ENCODE measurements at regions not wholly inside any gene's neighbourhood (a gene's known extent, or its start where the extent isn't known, plus 50 kb on each side); places are given as distances from the start of the nearest gene placed in this dataset.

GRCh38 chr1:117678246-117678977 lies 72.6 kb downstream of the TENT5C start:
- Histone ChIP-seq H3K27me3 (replicated peaks) (no peaks in the 10 kb centered on the region), H3K4me1 (replicated peaks) (peaks cover 33% of the 10 kb centered on the region), H3K27ac (no peak overlapping the region), H3K4me3 (no peak overlapping the region), H3K9me3 (replicated peaks) (no peaks in the 10 kb centered on the region), H3K36me3 (no peaks in the 10 kb centered on the region)
- no peak for DNase-seq (ENCODE audit: low read depth in 1 of 2, low spot score in 2 of 2)

GRCh38 chr1:117679299-117679698 lies 73.5 kb downstream of the TENT5C start:
- no peaks in the 10 kb centered on the region for H3K27me3 ChIP-seq (replicated peaks)
- no peak overlapping the region for H3K4me3 ChIP-seq
- DNase-seq (ENCODE audit: low read depth in 1 of 2, low spot score in 2 of 2), result no peak
- no peaks in the 10 kb centered on the region for H3K9me3 ChIP-seq (replicated peaks)
- peaks cover 34% of the 10 kb centered on the region for H3K4me1 ChIP-seq (replicated peaks)
- H3K36me3 ChIP-seq, result no peaks in the 10 kb centered on the region
- no peak overlapping the region for H3K27ac ChIP-seq

DNA sequence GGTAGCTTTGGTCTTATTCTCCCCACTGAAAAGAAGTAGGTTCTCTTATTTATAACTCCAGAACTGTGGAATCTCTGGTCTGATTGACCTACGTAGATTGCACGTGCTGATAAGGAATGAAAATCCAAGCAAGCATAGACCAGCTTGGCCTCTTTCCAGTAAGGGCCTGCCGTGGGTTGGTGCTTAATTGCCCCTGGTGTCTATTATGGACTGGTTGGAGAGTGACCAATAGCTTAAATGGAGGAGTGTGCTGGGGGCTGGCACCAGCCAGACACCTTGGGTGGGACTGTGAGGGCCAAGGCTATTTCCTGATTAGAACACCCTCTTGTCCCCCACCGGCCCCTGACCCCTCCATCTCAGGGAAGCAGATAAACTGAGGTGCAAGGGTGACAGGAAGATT lies 74.0 kb downstream of the TENT5C start:
- Histone ChIP-seq H3K9me3 (replicated peaks) (no peaks in the 10 kb centered on the region), H3K4me1 (replicated peaks) (peaks cover 38% of the 10 kb centered on the region), H3K27me3 (replicated peaks) (no peaks in the 10 kb centered on the region), H3K4me3 (no peak overlapping the region), H3K36me3 (no peaks in the 10 kb centered on the region), H3K27ac (no peak overlapping the region)
- no peak for DNase-seq (ENCODE audit: low read depth in 1 of 2, low spot score in 2 of 2)

- no peak overlapping the region for H3K4me3 ChIP-seq
- DNase-seq (ENCODE audit: low read depth in 1 of 2, low spot score in 2 of 2), result no peak
- no peaks in the 10 kb centered on the region for H3K27me3 ChIP-seq (replicated peaks)
- no peaks in the 10 kb centered on the region for H3K9me3 ChIP-seq (replicated peaks)
- no peak overlapping the region for H3K27ac ChIP-seq
- H3K4me1 ChIP-seq (replicated peaks), result peaks cover 44% of the 10 kb centered on the region
- no peaks in the 10 kb centered on the region for H3K36me3 ChIP-seq
Observed at GRCh38 chr1:117680316-117681002, 74.6 kb downstream of the TENT5C start.

GRCh38 chr1:117681093-117681900 lies 75.4 kb downstream of the TENT5C start:
- Histone ChIP-seq H3K27ac (no peak overlapping the region), H3K4me3 (no peak overlapping the region), H3K36me3 (no peaks in the 10 kb centered on the region), H3K4me1 (replicated peaks) (peaks cover 53% of the 10 kb centered on the region), H3K27me3 (replicated peaks) (no peaks in the 10 kb centered on the region), H3K9me3 (replicated peaks) (no peaks in the 10 kb centered on the region)
- DNase-seq (ENCODE audit: low read depth in 1 of 2, low spot score in 2 of 2), result no peak

DNA sequence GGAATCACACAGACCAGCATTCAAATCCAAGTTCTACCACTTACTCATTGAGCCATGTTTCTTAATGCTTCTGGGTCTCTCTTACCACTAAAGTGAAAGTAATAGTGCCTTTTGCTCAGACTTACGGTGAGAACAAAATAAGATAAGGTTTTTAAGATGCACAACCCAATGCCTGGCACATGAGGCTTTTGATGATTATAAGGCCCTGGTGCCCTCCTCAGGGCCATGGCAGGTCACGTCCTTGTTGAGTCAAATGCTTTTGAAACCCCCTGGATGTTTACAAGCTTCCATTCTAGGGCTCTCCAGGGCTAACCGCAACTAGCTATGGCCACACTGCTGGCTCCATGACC lies 76.0 kb downstream of the TENT5C start:
- DNase-seq (ENCODE audit: low read depth in 1 of 2, low spot score in 2 of 2), result no peak
- H3K27me3 ChIP-seq (replicated peaks), result no peaks in the 10 kb centered on the region
- peaks cover 58% of the 10 kb centered on the region for H3K4me1 ChIP-seq (replicated peaks)
- no peak overlapping the region for H3K4me3 ChIP-seq
- H3K36me3 ChIP-seq, result no peaks in the 10 kb centered on the region
- H3K9me3 ChIP-seq (replicated peaks), result no peaks in the 10 kb centered on the region
- H3K27ac ChIP-seq, result no peak overlapping the region

GRCh38 chr1:117682372-117682771 lies 76.5 kb downstream of the TENT5C start:
- DNase-seq (ENCODE audit: low read depth in 1 of 2, low spot score in 2 of 2), result no peak
- no peak overlapping the region for H3K27ac ChIP-seq
- no peaks in the 10 kb centered on the region for H3K36me3 ChIP-seq
- H3K9me3 ChIP-seq (replicated peaks), result no peaks in the 10 kb centered on the region
- H3K4me1 ChIP-seq (replicated peaks), result peaks cover 63% of the 10 kb centered on the region
- no peak overlapping the region for H3K4me3 ChIP-seq
- H3K27me3 ChIP-seq (replicated peaks), result no peaks in the 10 kb centered on the region

GRCh38 chr1:117683571-117684285 lies 77.9 kb downstream of the TENT5C start:
- Histone ChIP-seq H3K9me3 (replicated peaks) (no peaks in the 10 kb centered on the region), H3K4me3 (no peak overlapping the region), H3K27ac (peak overlapping the region; percentile 51), H3K4me1 (replicated peaks) (peaks cover 67% of the 10 kb centered on the region), H3K27me3 (replicated peaks) (no peaks in the 10 kb centered on the region), H3K36me3 (no peaks in the 10 kb centered on the region)
- peak; percentile 77 to 87 for DNase-seq (ENCODE audit: low read depth in 1 of 2, low spot score in 2 of 2)

- H3K27me3 ChIP-seq (replicated peaks), result no peaks in the 10 kb centered on the region
- DNase-seq (ENCODE audit: low read depth in 1 of 2, low spot score in 2 of 2), result no peak
- peaks cover 78% of the 10 kb centered on the region for H3K4me1 ChIP-seq (replicated peaks)
- no peaks in the 10 kb centered on the region for H3K36me3 ChIP-seq
- H3K4me3 ChIP-seq, result no peak overlapping the region
- H3K9me3 ChIP-seq (replicated peaks), result no peaks in the 10 kb centered on the region
- H3K27ac ChIP-seq, result peak overlapping the region; percentile 16
Observed at GRCh38 chr1:117685936-117686806, 80.3 kb downstream of the TENT5C start.

- H3K4me1 ChIP-seq (replicated peaks), result peaks cover 71% of the 10 kb centered on the region
- no peak overlapping the region for H3K4me3 ChIP-seq
- DNase-seq (ENCODE audit: low read depth in 1 of 2, low spot score in 2 of 2), result peak; percentile 75 to 77
- H3K27me3 ChIP-seq (replicated peaks), result no peaks in the 10 kb centered on the region
- H3K36me3 ChIP-seq, result no peaks in the 10 kb centered on the region
- peak overlapping the region; percentile 16 for H3K27ac ChIP-seq
- H3K9me3 ChIP-seq (replicated peaks), result no peaks in the 10 kb centered on the region
Observed at GRCh38 chr1:117686907-117687306, 81.1 kb downstream of the TENT5C start.

GRCh38 chr1:117689997-117690625 lies 84.3 kb downstream of the TENT5C start:
- no peaks in the 10 kb centered on the region for H3K9me3 ChIP-seq (replicated peaks)
- peak in 1 of 2 experiments; percentile 33 for DNase-seq (ENCODE audit: low read depth in 1 of 2, low spot score in 2 of 2)
- H3K4me3 ChIP-seq, result no peak overlapping the region
- H3K27ac ChIP-seq, result no peak overlapping the region
- H3K27me3 ChIP-seq (replicated peaks), result no peaks in the 10 kb centered on the region
- no peaks in the 10 kb centered on the region for H3K36me3 ChIP-seq
- H3K4me1 ChIP-seq (replicated peaks), result peaks cover 39% of the 10 kb centered on the region

DNA sequence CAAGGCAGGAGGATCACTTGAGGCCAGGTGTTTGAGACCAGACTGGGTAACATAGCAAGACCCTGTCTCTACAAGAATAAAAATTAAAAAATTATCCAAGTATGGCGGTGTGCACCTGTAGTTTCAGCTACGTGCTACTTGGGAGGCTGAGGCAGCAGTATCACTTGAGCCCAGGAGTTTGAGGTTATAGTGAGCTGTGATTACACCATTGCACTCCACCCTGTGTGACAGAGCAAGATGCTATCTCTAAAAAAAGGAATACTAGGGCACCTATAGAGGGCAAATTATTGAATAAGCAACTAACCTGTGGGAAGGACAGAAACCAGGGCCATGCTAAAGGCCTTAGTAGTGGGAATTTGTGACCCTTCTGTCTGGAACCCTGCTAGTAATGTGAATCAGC lies 86.1 kb downstream of the TENT5C start:
- H3K36me3 ChIP-seq, result no peaks in the 10 kb centered on the region
- H3K27ac ChIP-seq, result no peak overlapping the region
- H3K4me1 ChIP-seq (replicated peaks), result peaks cover 35% of the 10 kb centered on the region
- H3K4me3 ChIP-seq, result no peak overlapping the region
- no peak for DNase-seq (ENCODE audit: low read depth in 1 of 2, low spot score in 2 of 2)
- no peaks in the 10 kb centered on the region for H3K9me3 ChIP-seq (replicated peaks)
- H3K27me3 ChIP-seq (replicated peaks), result no peaks in the 10 kb centered on the region

Measured in SJSA1 (cell line).